ENCODE measurements at regions not wholly inside any gene's neighbourhood (a gene's known extent, or its start where the extent isn't known, plus 50 kb on each side); places are given as distances from the start of the nearest gene placed in this dataset.

GRCh38 chr1:96041470-96041869 lies 680.1 kb upstream of the PTBP2 start:
- DNase-seq = no peak
- H3K9me2 ChIP-seq (replicated peaks; ENCODE audit: low read length) = no peaks in the 10 kb centered on the region
- no peaks in the 10 kb centered on the region for H3F3A ChIP-seq (ENCODE audit: low read length, unreplicated experiment)
- no TSS peak for BruUV-seq (replicated peaks)
- no peaks in the 10 kb centered on the region for H4K20me1 ChIP-seq (ENCODE audit: low read length)
- no peak overlapping the region for H3K4me3 ChIP-seq (ENCODE audit: low read length)
- no peaks in the 10 kb centered on the region for H3K9me3 ChIP-seq (ENCODE audit: low read length)
- H3K27me3 ChIP-seq (ENCODE audit: low read length) = peaks cover 15% of the 10 kb centered on the region
- H3K9ac ChIP-seq (ENCODE audit: low read length) = no peak overlapping the region
- intact Hi-C loops (cut with micrococcal nuclease) = no loop called here
- no peaks in the 10 kb centered on the region for H3K79me2 ChIP-seq (ENCODE audit: low read length)
- H3K4me2 ChIP-seq (ENCODE audit: low read length) = no peak overlapping the region
- H3K36me3 ChIP-seq (ENCODE audit: low read depth, low read length) = no peaks in the 10 kb centered on the region
- POLR2A ChIA-PET (ENCODE audit: unreplicated experiment) = no interaction called here
- TF ChIP-seq, protein P1, sequence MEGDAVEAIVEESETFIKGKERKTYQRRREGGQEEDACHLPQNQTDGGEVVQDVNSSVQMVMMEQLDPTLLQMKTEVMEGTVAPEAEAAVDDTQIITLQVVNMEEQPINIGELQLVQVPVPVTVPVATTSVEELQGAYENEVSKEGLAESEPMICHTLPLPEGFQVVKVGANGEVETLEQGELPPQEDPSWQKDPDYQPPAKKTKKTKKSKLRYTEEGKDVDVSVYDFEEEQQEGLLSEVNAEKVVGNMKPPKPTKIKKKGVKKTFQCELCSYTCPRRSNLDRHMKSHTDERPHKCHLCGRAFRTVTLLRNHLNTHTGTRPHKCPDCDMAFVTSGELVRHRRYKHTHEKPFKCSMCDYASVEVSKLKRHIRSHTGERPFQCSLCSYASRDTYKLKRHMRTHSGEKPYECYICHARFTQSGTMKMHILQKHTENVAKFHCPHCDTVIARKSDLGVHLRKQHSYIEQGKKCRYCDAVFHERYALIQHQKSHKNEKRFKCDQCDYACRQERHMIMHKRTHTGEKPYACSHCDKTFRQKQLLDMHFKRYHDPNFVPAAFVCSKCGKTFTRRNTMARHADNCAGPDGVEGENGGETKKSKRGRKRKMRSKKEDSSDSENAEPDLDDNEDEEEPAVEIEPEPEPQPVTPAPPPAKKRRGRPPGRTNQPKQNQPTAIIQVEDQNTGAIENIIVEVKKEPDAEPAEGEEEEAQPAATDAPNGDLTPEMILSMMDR (conservative IDR thresholded peaks at IDR 0.05; ENCODE audit: low read depth, low read length) = no peak
- TF ChIP-seq EZH2phosphoT487 (IDR thresholded peaks at IDR 0.05; ENCODE audit: borderline replicate concordance, low read length) (no peak), EZH2 (IDR thresholded peaks at IDR 0.05; ENCODE audit: low read length, unreplicated experiment) (no peak)
- no peak for ATAC-seq
- no peak overlapping the region for H3K27ac ChIP-seq (ENCODE audit: low read length)
- H2AFZ ChIP-seq (ENCODE audit: low read length) = no peak overlapping the region
- CTCF ChIA-PET = no interaction called here
- H3K4me1 ChIP-seq (ENCODE audit: insufficient read depth, low read length) = no peaks in the 10 kb centered on the region

DNA sequence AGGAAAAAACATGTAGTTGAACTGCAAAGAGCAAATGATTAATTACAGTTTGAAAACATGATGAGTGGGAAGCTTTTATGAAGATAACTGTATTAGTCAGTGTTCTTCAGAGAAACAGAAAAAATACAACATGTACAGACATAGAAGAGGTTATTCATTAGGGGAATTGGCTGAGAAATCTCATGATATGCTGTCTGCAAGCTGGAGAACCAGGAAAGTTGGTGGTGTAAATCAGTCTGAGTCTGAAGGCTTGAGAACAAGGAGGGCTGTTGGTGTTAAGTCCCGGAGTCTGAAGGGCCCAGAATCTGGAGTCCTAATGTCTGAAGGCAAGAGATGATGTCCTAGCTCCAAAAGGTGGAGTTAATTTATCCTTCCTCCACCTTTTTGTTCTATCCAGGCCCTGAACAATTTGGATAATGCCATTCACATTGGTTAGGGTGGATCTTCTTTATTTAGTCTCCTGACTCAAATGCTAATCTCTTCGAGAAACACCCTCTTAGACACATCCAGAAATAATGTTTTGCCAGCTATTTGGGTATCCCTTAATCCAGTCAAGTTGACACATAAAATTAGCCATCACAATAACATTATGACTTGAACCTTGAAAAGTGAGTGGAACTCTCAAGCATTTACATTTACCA lies 672.9 kb upstream of the PTBP2 start:
- no peak overlapping the region for H3K27ac ChIP-seq (ENCODE audit: low read length)
- no peak overlapping the region for H3K9ac ChIP-seq (ENCODE audit: low read length)
- intact Hi-C loops (cut with micrococcal nuclease) = no loop called here
- ChIA-PET CTCF (no interaction called here), POLR2A (ENCODE audit: unreplicated experiment) (no interaction called here)
- H3K9me3 ChIP-seq (ENCODE audit: low read length) = no peaks in the 10 kb centered on the region
- H3K9me2 ChIP-seq (replicated peaks; ENCODE audit: low read length) = no peaks in the 10 kb centered on the region
- H3K4me2 ChIP-seq (ENCODE audit: low read length) = no peak overlapping the region
- TF ChIP-seq EZH2 (IDR thresholded peaks at IDR 0.05; ENCODE audit: low read length, unreplicated experiment) (no peak), EZH2phosphoT487 (IDR thresholded peaks at IDR 0.05; ENCODE audit: borderline replicate concordance, low read length) (no peak)
- TF ChIP-seq, protein P1 (conservative IDR thresholded peaks at IDR 0.05; ENCODE audit: low read depth, low read length) = no peak
- H3K27me3 ChIP-seq (ENCODE audit: low read length) = no peaks in the 10 kb centered on the region
- H4K20me1 ChIP-seq (ENCODE audit: low read length) = no peaks in the 10 kb centered on the region
- no TSS peak for BruUV-seq (replicated peaks)
- no peaks in the 10 kb centered on the region for H3F3A ChIP-seq (ENCODE audit: low read length, unreplicated experiment)
- ATAC-seq = no peak
- H3K4me1 ChIP-seq (ENCODE audit: insufficient read depth, low read length) = no peaks in the 10 kb centered on the region
- DNase-seq = no peak
- no peaks in the 10 kb centered on the region for H3K79me2 ChIP-seq (ENCODE audit: low read length)
- H3K36me3 ChIP-seq (ENCODE audit: low read depth, low read length) = no peaks in the 10 kb centered on the region
- H3K4me3 ChIP-seq (ENCODE audit: low read length) = no peak overlapping the region
- H2AFZ ChIP-seq (ENCODE audit: low read length) = no peak overlapping the region

DNA sequence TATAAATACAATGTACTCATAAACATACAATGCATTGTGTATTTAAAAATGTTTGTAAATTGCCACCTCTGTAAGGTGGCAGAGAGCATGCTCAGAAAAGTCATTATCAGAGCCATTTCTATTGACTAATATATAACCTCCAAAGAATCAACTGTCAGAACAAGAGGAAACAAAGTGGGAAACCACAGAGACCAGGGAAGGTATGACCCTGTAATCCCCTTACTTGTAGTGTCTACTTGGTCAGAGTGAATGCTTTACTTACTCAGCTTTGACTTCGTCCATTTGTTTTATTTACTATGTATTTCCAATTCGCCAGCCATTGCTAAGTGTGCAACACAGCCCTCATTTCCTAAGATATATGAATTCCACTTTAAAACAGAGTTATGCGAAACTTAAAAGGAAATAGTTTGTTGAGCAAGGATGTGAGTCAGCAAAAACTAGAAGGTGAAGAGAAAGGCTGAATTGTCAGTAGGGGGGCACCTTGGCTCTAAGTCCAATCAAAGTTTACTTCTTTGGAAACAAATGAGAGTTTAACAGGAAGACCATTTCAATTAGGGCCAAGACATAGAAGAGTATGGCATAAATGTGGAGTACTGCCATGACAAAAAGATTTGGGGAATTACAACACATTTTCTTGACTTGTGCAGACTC lies 671.7 kb upstream of the PTBP2 start:
- ChIA-PET CTCF (no interaction called here), POLR2A (ENCODE audit: unreplicated experiment) (no interaction called here)
- Histone ChIP-seq H3K4me2 (ENCODE audit: low read length) (no peak overlapping the region), H3K36me3 (ENCODE audit: low read depth, low read length) (no peaks in the 10 kb centered on the region), H3K4me3 (ENCODE audit: low read length) (no peak overlapping the region), H3K9ac (ENCODE audit: low read length) (no peak overlapping the region), H3K27ac (ENCODE audit: low read length) (no peak overlapping the region), H3K27me3 (ENCODE audit: low read length) (no peaks in the 10 kb centered on the region), H3K9me2 (replicated peaks; ENCODE audit: low read length) (no peaks in the 10 kb centered on the region), H4K20me1 (ENCODE audit: low read length) (no peaks in the 10 kb centered on the region), H3F3A (ENCODE audit: low read length, unreplicated experiment) (no peaks in the 10 kb centered on the region), H2AFZ (ENCODE audit: low read length) (no peak overlapping the region), H3K79me2 (ENCODE audit: low read length) (no peaks in the 10 kb centered on the region), H3K9me3 (ENCODE audit: low read length) (no peaks in the 10 kb centered on the region), H3K4me1 (ENCODE audit: insufficient read depth, low read length) (no peaks in the 10 kb centered on the region)
- intact Hi-C loops (cut with micrococcal nuclease) = no loop called here
- DNase-seq = no peak
- ATAC-seq = no peak
- no peak for TF ChIP-seq EZH2phosphoT487 (IDR thresholded peaks at IDR 0.05; ENCODE audit: borderline replicate concordance, low read length)
- no peak for TF ChIP-seq EZH2 (IDR thresholded peaks at IDR 0.05; ENCODE audit: low read length, unreplicated experiment)
- TF ChIP-seq, protein P1 (conservative IDR thresholded peaks at IDR 0.05; ENCODE audit: low read depth, low read length) = no peak
- no TSS peak for BruUV-seq (replicated peaks)
